ENCODE measurements at regions not wholly inside any gene's neighbourhood (a gene's known extent, or its start where the extent isn't known, plus 50 kb on each side); places are given as distances from the start of the nearest gene placed in this dataset.

- peaks cover 11% of the 10 kb centered on the region for H3K27me3 ChIP-seq
- TF ChIP-seq POLR2A (IDR thresholded peaks at IDR 0.05) (no peak), POLR2AphosphoS5 (IDR thresholded peaks at IDR 0.05) (no peak), EP300 (IDR thresholded peaks at IDR 0.05) (no peak), CTCF (IDR thresholded peaks at IDR 0.05) (no peak)
- no peaks in the 10 kb centered on the region for H3K36me3 ChIP-seq
- H3K4me3 ChIP-seq = no peak overlapping the region
- H3K9me3 ChIP-seq = no peaks in the 10 kb centered on the region
- WGBS, 2 donors (ENCODE audit: low coverage in 1 of 2) = 89% methylated on average over 1 to 2 of the region's 2 CpGs
- no peaks in the 10 kb centered on the region for H3K4me1 ChIP-seq
- no peak for ATAC-seq
- no peak overlapping the region for H3K27ac ChIP-seq
Measured at GRCh38 chr9:87827341-87827740, 55.3 kb upstream of the SPATA31E1 start.

GRCh38 chr9:87829756-87830155 lies 52.9 kb upstream of the SPATA31E1 start:
- H3K27ac ChIP-seq = no peak overlapping the region
- H3K36me3 ChIP-seq = no peaks in the 10 kb centered on the region
- no peak for ATAC-seq
- H3K4me3 ChIP-seq = no peak overlapping the region
- H3K27me3 ChIP-seq = peaks cover 7% of the 10 kb centered on the region
- WGBS, 2 donors (ENCODE audit: low coverage in 1 of 2) = 56 to 70% methylated on average over 1 of the region's 1 CpG
- TF ChIP-seq POLR2AphosphoS5 (IDR thresholded peaks at IDR 0.05) = no peak
- no peak for TF ChIP-seq POLR2A (IDR thresholded peaks at IDR 0.05)
- TF ChIP-seq EP300 (IDR thresholded peaks at IDR 0.05) = no peak
- no peak for TF ChIP-seq CTCF (IDR thresholded peaks at IDR 0.05)
- H3K4me1 ChIP-seq = no peaks in the 10 kb centered on the region
- no peaks in the 10 kb centered on the region for H3K9me3 ChIP-seq

GRCh38 chr9:87830446-87830845 lies 52.2 kb upstream of the SPATA31E1 start:
- H3K36me3 ChIP-seq = no peaks in the 10 kb centered on the region
- H3K4me1 ChIP-seq = no peaks in the 10 kb centered on the region
- no peak overlapping the region for H3K27ac ChIP-seq
- no peak for TF ChIP-seq POLR2A (IDR thresholded peaks at IDR 0.05)
- TF ChIP-seq POLR2AphosphoS5 (IDR thresholded peaks at IDR 0.05) = no peak
- TF ChIP-seq EP300 (IDR thresholded peaks at IDR 0.05) = no peak
- TF ChIP-seq CTCF (IDR thresholded peaks at IDR 0.05) = no peak
- no peak overlapping the region for H3K4me3 ChIP-seq
- no peaks in the 10 kb centered on the region for H3K9me3 ChIP-seq
- 60 to 70% methylated on average over 1 to 3 of the region's 3 CpGs for WGBS, 2 donors (ENCODE audit: low coverage in 1 of 2)
- ATAC-seq = no peak
- H3K27me3 ChIP-seq = peaks cover 7% of the 10 kb centered on the region

- Histone ChIP-seq H3K4me3 (no peak overlapping the region), H3K9me3 (no peaks in the 10 kb centered on the region), H3K27me3 (peaks cover 7% of the 10 kb centered on the region), H3K36me3 (no peaks in the 10 kb centered on the region), H3K27ac (no peak overlapping the region), H3K4me1 (no peaks in the 10 kb centered on the region)
- WGBS, 2 donors (ENCODE audit: low coverage in 1 of 2) = 95 to 100% methylated on average over 1 of the region's 1 CpG
- no peak for ATAC-seq
- TF ChIP-seq EP300 (IDR thresholded peaks at IDR 0.05) (no peak), POLR2AphosphoS5 (IDR thresholded peaks at IDR 0.05) (no peak), POLR2A (IDR thresholded peaks at IDR 0.05) (no peak), CTCF (IDR thresholded peaks at IDR 0.05) (no peak)
Measured at GRCh38 chr9:87831159-87831558, 51.5 kb upstream of the SPATA31E1 start.
